ENCODE measurements at regions not wholly inside any gene's neighbourhood (a gene's known extent, or its start where the extent isn't known, plus 50 kb on each side); places are given as distances from the start of the nearest gene placed in this dataset.

GRCh38 chr4:11119474-11119873, 309.2 kb downstream of the HS3ST1 start:
- intact Hi-C loops (cut with micrococcal nuclease), result no loop called here

GRCh38 chr4:11118513-11118912, 310.2 kb downstream of the HS3ST1 start:
- no peak overlapping the region for H3K9ac ChIP-seq (ENCODE audit: insufficient read depth in 1 of 2, low read depth in 2 of 2, low read length in 2 of 2)
- ChIA-PET POLR2A (no interaction called here), CTCF (ENCODE audit: low intra/inter-chr PET ratio) (no interaction called here)
- no peaks in the 10 kb centered on the region for H3K9me1 ChIP-seq (ENCODE audit: control insufficient read depth, insufficient read depth, low read length)
- TF ChIP-seq HDGF (IDR thresholded peaks at IDR 0.05) (no peak), TFE3 (CRISPR knock-in tag; IDR thresholded peaks at IDR 0.05) (peak; percentile 86)
- H3K4me2 ChIP-seq (ENCODE audit: insufficient read depth, low read length), result no peak overlapping the region
- ATAC-seq (no peak), FAIRE-seq (no peak), DNase-seq (ENCODE audit: extremely low read depth in 1 of 4, low spot score in 3 of 4) (no peak)
- H3K27me3 ChIP-seq (ENCODE audit: control insufficient read depth in 2 of 2, insufficient read depth in 2 of 2, low read length in 2 of 2), result no peaks in the 10 kb centered on the region
- H3K4me3 ChIP-seq, result no peak overlapping the region
- H3K27ac ChIP-seq (ENCODE audit: extremely low read depth, low read depth, low read length), result no peak overlapping the region
- no TSS peak for BruUV-seq (replicated peaks)
- H4K20me1 ChIP-seq (replicated peaks; ENCODE audit: control insufficient read depth, insufficient read depth, low read length), result no peaks in the 10 kb centered on the region
- in situ Hi-C loops (cut with MboI) (no loop called here), intact Hi-C loops (cut with micrococcal nuclease) (no loop called here)
- no peaks in the 10 kb centered on the region for H3K36me3 ChIP-seq (ENCODE audit: control insufficient read depth, insufficient read depth, low read length)
- H3K79me2 ChIP-seq (ENCODE audit: control insufficient read depth, insufficient read depth, low read length), result no peaks in the 10 kb centered on the region
- 0% methylated on average over 2 of the region's 2 CpGs for WGBS (ENCODE audit: insufficient coverage, low coverage, missing lambda C conversion rate)
- no peak overlapping the region for H2AFZ ChIP-seq (ENCODE audit: low read depth, low read length)
- no peaks in the 10 kb centered on the region for H3K9me3 ChIP-seq (replicated peaks; ENCODE audit: control insufficient read depth, insufficient read depth, low read depth, low read length)
- H3K4me1 ChIP-seq (replicated peaks in 1 of 2; ENCODE audit: control insufficient read depth in 2 of 2, insufficient read depth in 2 of 2, low read length in 2 of 2), result no peaks in the 10 kb centered on the region

More at GRCh38 chr4:11119474-11119873, 309.2 kb downstream of the HS3ST1 start:
- 0% methylated on average over 1 of the region's 1 CpG for WGBS (ENCODE audit: insufficient coverage, low coverage, missing lambda C conversion rate)
- Histone ChIP-seq H3K27me3 (ENCODE audit: control insufficient read depth in 2 of 2, insufficient read depth in 2 of 2, low read length in 2 of 2) (no peaks in the 10 kb centered on the region), H3K79me2 (ENCODE audit: control insufficient read depth, insufficient read depth, low read length) (no peaks in the 10 kb centered on the region), H3K9me3 (replicated peaks; ENCODE audit: control insufficient read depth, insufficient read depth, low read depth, low read length) (no peaks in the 10 kb centered on the region), H3K36me3 (ENCODE audit: control insufficient read depth, insufficient read depth, low read length) (no peaks in the 10 kb centered on the region), H2AFZ (ENCODE audit: low read depth, low read length) (no peak overlapping the region), H3K9ac (ENCODE audit: insufficient read depth in 1 of 2, low read depth in 2 of 2, low read length in 2 of 2) (no peak overlapping the region), H3K4me1 (replicated peaks in 1 of 2; ENCODE audit: control insufficient read depth in 2 of 2, insufficient read depth in 2 of 2, low read length in 2 of 2) (no peaks in the 10 kb centered on the region), H4K20me1 (replicated peaks; ENCODE audit: control insufficient read depth, insufficient read depth, low read length) (no peaks in the 10 kb centered on the region), H3K4me3 (no peak overlapping the region), H3K4me2 (ENCODE audit: insufficient read depth, low read length) (no peak overlapping the region), H3K27ac (ENCODE audit: extremely low read depth, low read depth, low read length) (no peak overlapping the region), H3K9me1 (ENCODE audit: control insufficient read depth, insufficient read depth, low read length) (no peaks in the 10 kb centered on the region)
- no TSS peak for BruUV-seq (replicated peaks)
- DNase-seq (ENCODE audit: extremely low read depth in 1 of 4, low spot score in 3 of 4) (no peak), ATAC-seq (no peak), FAIRE-seq (no peak)
- TF ChIP-seq SUPT5H (IDR thresholded peaks at IDR 0.05) (no peak), NFIC (IDR thresholded peaks at IDR 0.05) (no peak), TEAD4 (IDR thresholded peaks at IDR 0.05; ENCODE audit: low read length) (no peak), TEAD4 (CRISPR knock-in tag; IDR thresholded peaks at IDR 0.05; ENCODE audit: borderline replicate concordance) (no peak), NR4A1 (CRISPR knock-in tag; IDR thresholded peaks at IDR 0.05) (no peak), NR4A1 (tag; IDR thresholded peaks at IDR 0.05) (no peak), TCF15 (CRISPR knock-in tag; IDR thresholded peaks at IDR 0.05) (no peak), TRIM28 (IDR thresholded peaks at IDR 0.05) (no peak), ZNF77 (CRISPR knock-in tag; IDR thresholded peaks at IDR 0.05) (no peak), MAZ (CRISPR knock-in tag; conservative IDR thresholded peaks at IDR 0.05 in 1 of 2, IDR thresholded peaks at IDR 0.05 in 1 of 2) (no peak)
- ChIA-PET CTCF (ENCODE audit: low intra/inter-chr PET ratio) (no interaction called here), POLR2A (no interaction called here)
- in situ Hi-C loops (cut with MboI), result no loop called here
